OCI-LY7 (cell line): ENCODE measurements at regions not wholly inside any gene's neighbourhood (a gene's known extent, or its start where the extent isn't known, plus 50 kb on each side); places are given as distances from the start of the nearest gene placed in this dataset.

Source experiments
- BruUV-seq: library from RNA; stranded (reverse); fragments of 400-500 nt; replicated peaks from 2 replicates; lab custom pipeline; 2021; lab: Mats Ljungman, UMichigan
- CTCF ChIA-PET: fragments of 300-600 bp; sonication (Branson Sonifier 250); formaldehyde crosslinking; loops from one replicate; lab custom pipeline; 2022; ENCODE audit warnings: antibody characterized with exemption; ENCODE audit not compliant: unreplicated experiment; lab: Charles Lee
- POLR2A ChIA-PET: fragments of 300-600 bp; sonication (Branson Sonifier 250); formaldehyde crosslinking; loops from one replicate; lab custom pipeline; 2022; ENCODE audit warnings: antibody characterized with exemption; lab: Charles Lee
- DNase-seq: peaks from one replicate; pipeline ENCODE4 v3.0.0-alpha.2; 2015; ENCODE audit warnings: low spot score
- H2AFZ ChIP-seq: fragments of 200-600 bp; sonication (generic), shearing (Covaris generic); 2 replicates; pipeline ENCODE4 v1.6.1; 2014; ENCODE audit warnings: mild to moderate bottlenecking, antibody characterized with exemption, low read length, moderate library complexity
- H3K27ac ChIP-seq: fragments of 200-600 bp; sonication (generic); 2 replicates; pipeline ENCODE4 v1.5.1; 2014; ENCODE audit warnings: mixed run types, low read depth, mild to moderate bottlenecking, moderate library complexity, low read length, inconsistent platforms; ENCODE audit not compliant: poor library complexity, severe bottlenecking
- H3K36me3 ChIP-seq: fragments of 200-600 bp; sonication (generic); 2 replicates; pipeline ENCODE4 v1.6.1; 2014; ENCODE audit warnings: mild to moderate bottlenecking, antibody characterized with exemption, low read length, moderate library complexity, mixed read lengths; ENCODE audit not compliant: insufficient read depth
- H3K4me1 ChIP-seq: fragments of 200-600 bp; sonication (generic); 2 replicates; pipeline ENCODE4 v1.5.1; 2014; ENCODE audit warnings: mild to moderate bottlenecking, low read length; ENCODE audit not compliant: insufficient read depth, poor library complexity, severe bottlenecking
- H3K4me2 ChIP-seq: fragments of 200-600 bp; sonication (generic); 2 replicates; pipeline ENCODE4 v1.6.1; 2014; ENCODE audit warnings: mild to moderate bottlenecking, low read length
- H3K4me3 ChIP-seq: fragments of 200-600 bp; sonication (generic); 2 replicates; pipeline ENCODE4 v1.5.1; 2014; ENCODE audit warnings: mild to moderate bottlenecking, low read depth, low read length; ENCODE audit not compliant: poor library complexity, severe bottlenecking
- H3K79me2 ChIP-seq: fragments of 200-600 bp; sonication (generic); 2 replicates; pipeline ENCODE4 v1.6.1; 2016; ENCODE audit warnings: low read depth, mild to moderate bottlenecking, low read length, moderate library complexity, mixed read lengths; ENCODE audit not compliant: insufficient read depth
- H3K9me2 ChIP-seq: fragments of 200-600 bp; sonication (generic); 2 replicates; pipeline ENCODE4 v1.6.1; 2016; ENCODE audit warnings: mild to moderate bottlenecking, low read length, mixed read lengths; ENCODE audit not compliant: insufficient read depth
- H3K9me3 ChIP-seq: fragments of 200-600 bp; sonication (generic); 2 replicates; pipeline ENCODE4 v1.6.1; 2014; ENCODE audit warnings: mild to moderate bottlenecking, mixed run types, low read length, mixed read lengths
- H4K20me1 ChIP-seq: fragments of 200-600 bp; sonication (generic); 2 replicates; pipeline ENCODE4 v1.6.1; 2014; ENCODE audit warnings: mild to moderate bottlenecking, antibody characterized with exemption, low read length, moderate library complexity, mixed read lengths; ENCODE audit not compliant: insufficient read depth
- EZH2phosphoT487 ChIP-seq: fragments of 200-600 bp; sonication (generic); IDR thresholded peaks from 2 replicates; pipeline ENCODE4 v1.6.1; 2018; ENCODE audit warnings: low read depth, borderline replicate concordance, mild to moderate bottlenecking, mixed run types, antibody characterized with exemption, low read length, moderate library complexity, mixed read lengths
- intact Hi-C: fragments of 100-400 bp; cut with micrococcal nuclease; formaldehyde crosslinking; loops from one replicate; pipeline ENCODE4 v1.10.0; 2022; ENCODE audit not compliant: unreplicated experiment
- TF ChIP-seq, protein P1 (sequence below): fragments of 200-600 bp; sonication (generic); conservative IDR thresholded peaks from 2 replicates; pipeline ENCODE4 v1.5.1; 2014; ENCODE audit warnings: mild to moderate bottlenecking, antibody characterized with exemption, low read length, moderate library complexity, mixed read lengths

DNA sequence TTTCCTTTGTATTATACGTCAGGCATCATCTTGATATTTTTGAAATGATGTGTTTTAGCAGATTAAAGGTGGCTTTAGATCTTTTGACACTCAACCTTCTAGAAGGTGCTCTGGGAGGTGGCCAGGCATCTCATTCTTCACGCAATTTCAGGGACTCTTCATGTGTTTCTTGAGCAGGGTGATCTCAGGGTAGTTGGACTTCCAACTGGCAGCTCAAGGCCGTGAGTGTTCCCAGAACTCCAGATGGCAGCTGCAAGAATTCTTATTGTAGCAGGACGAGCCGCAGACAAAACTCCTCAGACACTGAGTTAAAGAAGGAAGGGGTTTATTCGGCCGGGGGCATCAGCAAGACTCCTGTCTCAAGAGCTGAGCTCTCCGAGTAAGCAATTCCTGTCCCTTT, 82.5 kb upstream of the UBAC2 start:
- POLR2A ChIA-PET, result interaction anchor here (0.7 kb wide), 1 partner anchor 20 kb away, joined by 3 read pairs; no protein-coding TSS in a partner anchor
- BruUV-seq, result no TSS peak
- no peak overlapping the region for H3K27ac ChIP-seq
- H2AFZ ChIP-seq, result no peak overlapping the region
- peaks cover 9% of the 10 kb centered on the region for H3K4me1 ChIP-seq
- intact Hi-C loops, result no loop called here
- H3K79me2 ChIP-seq, result no peaks in the 10 kb centered on the region
- H3K9me3 ChIP-seq, result no peaks in the 10 kb centered on the region
- no peaks in the 10 kb centered on the region for H3K9me2 ChIP-seq
- no peak overlapping the region for H3K4me3 ChIP-seq
- TF ChIP-seq, protein P1, sequence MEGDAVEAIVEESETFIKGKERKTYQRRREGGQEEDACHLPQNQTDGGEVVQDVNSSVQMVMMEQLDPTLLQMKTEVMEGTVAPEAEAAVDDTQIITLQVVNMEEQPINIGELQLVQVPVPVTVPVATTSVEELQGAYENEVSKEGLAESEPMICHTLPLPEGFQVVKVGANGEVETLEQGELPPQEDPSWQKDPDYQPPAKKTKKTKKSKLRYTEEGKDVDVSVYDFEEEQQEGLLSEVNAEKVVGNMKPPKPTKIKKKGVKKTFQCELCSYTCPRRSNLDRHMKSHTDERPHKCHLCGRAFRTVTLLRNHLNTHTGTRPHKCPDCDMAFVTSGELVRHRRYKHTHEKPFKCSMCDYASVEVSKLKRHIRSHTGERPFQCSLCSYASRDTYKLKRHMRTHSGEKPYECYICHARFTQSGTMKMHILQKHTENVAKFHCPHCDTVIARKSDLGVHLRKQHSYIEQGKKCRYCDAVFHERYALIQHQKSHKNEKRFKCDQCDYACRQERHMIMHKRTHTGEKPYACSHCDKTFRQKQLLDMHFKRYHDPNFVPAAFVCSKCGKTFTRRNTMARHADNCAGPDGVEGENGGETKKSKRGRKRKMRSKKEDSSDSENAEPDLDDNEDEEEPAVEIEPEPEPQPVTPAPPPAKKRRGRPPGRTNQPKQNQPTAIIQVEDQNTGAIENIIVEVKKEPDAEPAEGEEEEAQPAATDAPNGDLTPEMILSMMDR, result no peak
- no peak for TF ChIP-seq EZH2phosphoT487
- no peaks in the 10 kb centered on the region for H3K36me3 ChIP-seq
- CTCF ChIA-PET, result no interaction called here
- H3K4me2 ChIP-seq, result no peak overlapping the region
- DNase-seq, result no peak
- H4K20me1 ChIP-seq, result no peaks in the 10 kb centered on the region

DNA sequence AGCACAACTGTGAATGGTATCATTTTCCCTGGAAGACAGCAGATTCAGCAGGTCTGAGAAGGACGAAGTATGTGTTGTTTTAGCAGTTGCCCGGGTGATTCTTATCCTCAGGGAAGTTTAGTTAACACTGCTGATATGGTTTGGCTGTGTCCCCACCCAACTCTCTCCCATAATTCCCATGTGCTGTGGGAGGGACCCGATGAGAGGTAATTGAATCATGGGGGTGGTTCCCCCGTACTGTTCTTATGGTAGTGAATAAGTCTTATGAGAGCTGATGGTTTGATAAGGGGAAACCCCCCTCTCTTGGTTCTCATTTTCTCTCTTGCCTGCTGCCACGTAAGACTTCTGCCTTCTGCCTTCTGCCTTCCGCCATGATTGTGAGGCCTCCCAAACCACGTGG, 81.0 kb upstream of the UBAC2 start:
- intact Hi-C loops, result no loop called here
- POLR2A ChIA-PET, result interaction anchor here (0.8 kb wide), 1 partner anchor 21 kb away, joined by 5 read pairs; no protein-coding TSS in a partner anchor
- no TSS peak for BruUV-seq

DNA sequence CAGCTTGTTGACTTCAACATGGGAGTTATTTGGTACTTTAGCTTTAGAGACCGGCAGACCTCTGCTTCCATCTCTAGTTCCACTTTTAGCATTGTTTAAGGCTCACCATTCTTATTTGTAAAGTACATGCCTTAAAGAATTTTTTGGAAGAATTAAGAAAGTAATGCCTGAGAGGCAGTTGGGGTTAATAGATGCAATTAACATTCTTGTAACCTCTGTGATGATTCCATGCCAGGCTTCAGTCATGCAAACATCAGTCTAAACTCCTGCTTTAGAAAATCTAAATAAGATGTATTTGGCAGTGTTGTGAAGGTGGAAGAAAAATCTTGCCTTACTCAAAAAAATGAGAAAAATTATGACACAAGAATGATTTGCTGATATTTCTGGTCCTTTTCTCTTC, 79.9 kb upstream of the UBAC2 start:
- CTCF ChIA-PET, result no interaction called here
- Histone ChIP-seq H3K9me2 (no peaks in the 10 kb centered on the region), H3K36me3 (no peaks in the 10 kb centered on the region), H3K4me2 (no peak overlapping the region), H3K9me3 (no peaks in the 10 kb centered on the region), H3K4me3 (no peak overlapping the region), H4K20me1 (no peaks in the 10 kb centered on the region), H2AFZ (no peak overlapping the region), H3K27ac (no peak overlapping the region), H3K79me2 (no peaks in the 10 kb centered on the region), H3K4me1 (peaks cover 23% of the 10 kb centered on the region)
- BruUV-seq, result no TSS peak
- POLR2A ChIA-PET, result interaction anchor here (0.6 kb wide), 1 partner anchor 137 kb away, joined by 3 read pairs; the partner anchor contains the start of gene GPR18
- no peak for DNase-seq
- TF ChIP-seq, protein P1, result no peak
- no peak for TF ChIP-seq EZH2phosphoT487
- intact Hi-C loops, result no loop called here

More for the DNA sequence above, 81.0 kb upstream of the UBAC2 start:
- Histone ChIP-seq H3K9me2 (no peaks in the 10 kb centered on the region), H3K27ac (no peak overlapping the region), H4K20me1 (no peaks in the 10 kb centered on the region), H3K4me2 (no peak overlapping the region), H3K4me1 (peaks cover 13% of the 10 kb centered on the region), H2AFZ (no peak overlapping the region), H3K36me3 (no peaks in the 10 kb centered on the region), H3K9me3 (no peaks in the 10 kb centered on the region), H3K79me2 (no peaks in the 10 kb centered on the region), H3K4me3 (no peak overlapping the region)
- TF ChIP-seq, protein P1, result no peak
- TF ChIP-seq EZH2phosphoT487, result no peak
- no peak for DNase-seq
- CTCF ChIA-PET, result no interaction called here
